AG08396 (cell line): ENCODE measurements at regions not wholly inside any gene's neighbourhood (a gene's known extent, or its start where the extent isn't known, plus 50 kb on each side); places are given as distances from the start of the nearest gene placed in this dataset.
A peak's percentile ranks its signal among the peaks of the same experiment; 100 is the strongest.

Experiments used
- DNase-seq: peaks from one replicate; pipeline ENCODE4 v3.0.0; 2012; ENCODE audit warnings: low spot score, mixed read lengths

DNA sequence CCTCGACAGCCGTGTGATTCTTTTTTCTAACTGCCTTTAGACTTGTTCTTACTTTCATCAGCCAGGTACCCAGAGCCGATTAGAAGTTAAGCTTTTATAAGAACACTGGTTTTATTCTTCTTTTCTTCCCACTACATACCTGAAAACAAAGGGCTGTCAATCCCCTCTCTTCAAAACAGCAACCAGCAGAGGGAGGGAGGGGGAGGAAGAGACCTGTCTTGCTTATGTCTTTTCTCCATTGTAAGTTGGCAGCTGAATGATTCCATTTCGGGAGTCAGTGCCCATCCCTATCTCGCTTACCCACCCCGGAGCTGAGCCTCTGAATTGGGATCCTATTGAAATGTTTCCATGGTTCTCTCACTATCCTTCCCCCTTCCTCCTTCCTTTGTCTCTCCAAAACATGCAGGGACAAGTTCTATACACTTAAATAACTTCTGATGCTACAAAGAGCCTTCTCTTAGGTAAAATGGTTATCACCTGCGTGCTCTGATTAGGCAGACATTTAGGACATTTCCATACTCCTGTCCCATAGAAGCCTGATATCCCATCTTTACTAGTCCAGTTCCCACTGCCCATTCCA lies 83.9 kb upstream of the WWC1 start:
- no peak for DNase-seq

DNA sequence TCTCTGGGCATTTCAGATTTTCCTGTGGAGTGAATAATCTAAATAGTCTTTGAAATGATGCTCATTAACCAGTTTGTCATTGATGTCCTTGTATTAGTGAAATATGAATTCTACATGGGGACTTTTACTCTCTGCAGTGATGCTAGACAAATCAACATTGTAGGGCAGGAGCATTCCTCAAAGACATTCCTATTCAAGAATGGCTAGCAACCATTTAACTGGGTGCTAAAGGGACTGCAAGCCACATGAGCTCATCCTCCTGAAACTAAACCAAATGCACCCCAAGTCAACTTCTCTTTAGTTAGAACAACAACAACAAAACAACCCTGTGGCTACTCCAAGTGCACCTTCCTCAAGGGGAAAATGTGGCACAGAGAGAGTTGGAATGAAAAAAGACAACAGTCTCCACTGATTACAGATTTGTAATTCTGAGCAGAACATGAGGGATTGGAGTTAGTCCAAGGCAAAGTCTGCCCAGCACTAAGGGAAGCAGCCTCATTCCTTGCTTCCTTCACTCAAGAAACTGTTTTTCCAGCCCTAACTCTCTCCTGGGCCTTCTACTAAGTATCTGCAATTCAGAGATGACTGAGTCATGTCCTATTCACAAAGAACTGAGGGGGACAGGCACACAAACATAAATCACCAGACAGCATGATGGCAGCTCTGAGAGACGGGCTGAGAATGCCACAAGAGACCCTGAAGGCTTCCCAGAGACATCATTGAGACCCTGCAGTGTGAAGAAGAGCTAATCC lies 82.0 kb upstream of the WWC1 start:
- no peak for DNase-seq

DNA sequence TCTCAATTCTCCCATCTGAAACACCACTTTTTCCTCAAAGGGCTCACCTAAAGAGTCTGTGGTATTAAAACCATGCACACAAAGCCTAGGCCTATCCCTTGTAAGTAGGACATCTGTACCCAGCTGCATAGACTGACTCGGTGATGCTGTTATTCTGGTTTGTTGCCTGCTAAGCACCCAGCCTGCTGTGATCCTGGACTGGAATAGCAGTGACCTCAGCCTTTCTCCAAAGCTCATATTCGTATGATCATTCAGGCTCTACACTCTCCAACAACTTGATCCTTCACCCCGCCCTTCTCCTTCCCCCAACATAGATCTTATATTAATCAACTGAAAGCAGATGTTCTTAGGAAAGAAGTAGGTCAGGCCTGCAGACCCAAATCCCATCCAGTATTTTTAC lies 81.4 kb upstream of the WWC1 start:
- DNase-seq: no peak

GRCh38 chr5:168211245-168211644 lies 80.2 kb upstream of the WWC1 start:
- DNase-seq: no peak

DNA sequence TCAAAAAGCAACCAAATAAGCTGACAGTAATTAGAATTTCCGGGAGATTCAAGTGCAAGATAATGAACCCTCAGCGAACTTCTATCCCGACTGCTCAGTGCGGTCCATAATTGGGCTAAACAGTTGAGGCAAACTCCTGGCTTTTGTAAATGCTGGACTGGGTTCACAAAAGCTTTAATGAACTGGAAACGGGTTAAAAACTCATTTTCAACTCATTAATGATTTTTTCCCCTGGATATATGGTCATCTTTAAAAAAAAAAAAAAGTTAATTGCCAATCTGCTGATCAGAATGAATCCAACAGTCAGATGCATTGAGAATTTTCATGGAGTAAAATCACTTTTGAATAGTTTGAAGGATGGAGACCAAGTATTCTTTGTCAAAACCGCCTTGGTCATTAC lies 79.5 kb upstream of the WWC1 start:
- no peak for DNase-seq

GRCh38 chr5:168214071-168214470 lies 77.4 kb upstream of the WWC1 start:
- DNase-seq: no peak

DNA sequence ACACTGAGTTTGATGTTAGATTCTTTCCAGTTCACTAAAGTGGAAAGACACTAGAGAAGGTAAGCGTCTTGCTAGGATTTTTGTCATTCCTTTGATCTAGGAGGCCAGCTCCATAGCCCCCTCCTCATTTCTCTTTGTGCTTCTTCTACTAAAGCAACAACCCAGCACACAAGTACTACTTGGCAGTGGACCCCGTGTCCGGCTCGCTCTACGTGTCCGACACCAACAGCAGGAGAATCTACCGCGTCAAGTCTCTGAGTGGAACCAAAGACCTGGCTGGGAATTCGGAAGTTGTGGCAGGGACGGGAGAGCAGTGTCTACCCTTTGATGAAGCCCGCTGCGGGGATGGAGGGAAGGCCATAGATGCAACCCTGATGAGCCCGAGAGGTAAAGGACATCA lies 76.6 kb upstream of the WWC1 start:
- DNase-seq: no peak

GRCh38 chr5:168215646-168216045 lies 75.8 kb upstream of the WWC1 start:
- no peak for DNase-seq

- no peak for DNase-seq
Observed at GRCh38 chr5:168216989-168217388, 74.5 kb upstream of the WWC1 start.

- no peak for DNase-seq
Observed at GRCh38 chr5:168217497-168217896, 73.9 kb upstream of the WWC1 start.

DNA sequence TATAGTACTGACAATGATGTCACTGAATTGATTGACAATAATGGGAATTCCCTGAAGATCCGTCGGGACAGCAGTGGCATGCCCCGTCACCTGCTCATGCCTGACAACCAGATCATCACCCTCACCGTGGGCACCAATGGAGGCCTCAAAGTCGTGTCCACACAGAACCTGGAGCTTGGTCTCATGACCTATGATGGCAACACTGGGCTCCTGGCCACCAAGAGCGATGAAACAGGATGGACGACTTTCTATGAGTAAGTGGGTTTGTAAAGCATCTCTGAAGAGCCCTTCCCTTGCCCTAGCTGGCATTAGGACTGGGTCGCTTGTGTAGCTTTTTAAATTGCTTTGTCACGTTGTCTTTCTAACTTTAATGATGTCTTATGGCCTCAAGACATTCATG lies 72.7 kb upstream of the WWC1 start:
- DNase-seq: no peak

DNA sequence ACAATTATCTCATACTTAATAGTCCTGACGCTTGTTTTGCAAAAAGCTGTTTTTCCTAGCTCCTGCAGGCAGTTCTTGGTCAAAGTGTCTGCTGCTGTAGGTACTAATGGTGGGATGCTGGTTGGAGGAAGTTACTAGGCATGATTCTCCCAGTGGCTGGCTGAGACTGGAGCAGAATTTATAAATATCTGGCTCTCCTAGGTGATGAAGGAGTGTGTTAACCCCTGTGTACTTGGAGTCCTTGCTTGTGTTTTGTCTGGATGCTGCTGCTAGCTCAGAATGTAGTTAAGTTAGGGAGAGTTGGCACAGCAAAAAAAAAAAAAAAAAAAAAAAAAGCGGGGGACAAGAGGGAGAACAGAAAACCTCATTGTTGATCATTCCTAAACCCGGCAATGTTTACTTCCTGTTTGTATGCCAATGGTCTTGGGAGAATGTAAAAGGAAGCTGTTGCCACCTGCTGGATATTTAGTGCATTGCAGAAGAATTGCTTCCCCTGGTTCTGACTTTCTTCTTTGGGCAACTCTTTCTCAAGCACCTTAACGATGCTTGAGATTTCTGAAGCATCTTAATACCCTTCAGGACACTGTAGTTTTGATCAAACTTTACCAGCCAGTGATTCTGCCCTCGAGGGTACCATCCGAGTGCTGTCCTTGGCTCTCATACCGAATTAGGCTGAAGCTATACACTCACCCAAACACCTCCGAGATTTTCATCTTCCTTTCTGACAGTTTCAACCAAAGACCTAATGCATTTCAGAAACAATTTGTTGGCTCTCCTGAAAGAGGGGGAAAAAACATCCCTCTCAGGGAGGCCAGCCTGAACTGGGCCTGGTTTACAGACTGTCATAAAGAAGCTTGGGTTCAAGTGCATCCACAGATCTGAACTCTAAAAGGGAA lies 71.7 kb upstream of the WWC1 start:
- DNase-seq: peak; percentile 73

DNA sequence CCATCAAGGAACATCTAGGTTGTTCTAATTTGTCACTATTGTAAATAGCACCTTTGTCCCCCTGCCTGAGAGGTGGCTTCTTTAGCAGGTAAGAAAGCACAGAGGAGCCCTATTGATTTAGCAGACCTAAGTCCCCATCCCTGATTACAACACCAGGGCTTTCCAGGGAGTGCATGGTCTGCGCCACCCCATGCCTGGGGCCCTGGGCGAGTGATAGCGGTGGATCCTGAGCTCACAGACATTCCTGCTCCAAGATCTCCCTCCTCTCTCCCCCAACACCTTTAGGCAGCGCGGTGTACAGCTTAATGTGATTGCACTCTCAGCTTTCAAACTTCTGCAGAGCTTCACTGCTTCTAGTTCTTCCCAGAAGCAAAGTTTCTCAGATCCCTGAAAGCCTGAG lies 67.4 kb upstream of the WWC1 start:
- DNase-seq: no peak

- no peak for DNase-seq
Observed at GRCh38 chr5:168226012-168226411, 65.4 kb upstream of the WWC1 start.

GRCh38 chr5:168227001-168227400 lies 64.4 kb upstream of the WWC1 start:
- no peak for DNase-seq

GRCh38 chr5:168227973-168228615 lies 63.4 kb upstream of the WWC1 start:
- no peak for DNase-seq

DNA sequence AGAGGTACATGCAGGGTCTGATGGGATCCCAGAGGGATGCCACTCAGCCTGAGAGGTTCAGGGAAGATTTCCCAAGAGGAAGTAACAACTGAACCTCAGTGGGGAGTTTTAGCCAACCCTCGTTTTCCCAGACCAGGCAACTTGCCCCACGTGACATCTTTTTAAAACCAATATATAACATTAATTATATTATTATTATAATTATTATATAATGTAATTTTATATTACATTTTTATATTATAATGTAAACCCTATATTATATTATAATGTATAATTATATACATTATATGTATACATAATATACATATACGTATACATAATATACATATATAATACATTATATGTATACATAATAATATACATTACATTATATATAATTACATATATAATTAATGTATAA lies 62.8 kb upstream of the WWC1 start:
- no peak for DNase-seq

DNA sequence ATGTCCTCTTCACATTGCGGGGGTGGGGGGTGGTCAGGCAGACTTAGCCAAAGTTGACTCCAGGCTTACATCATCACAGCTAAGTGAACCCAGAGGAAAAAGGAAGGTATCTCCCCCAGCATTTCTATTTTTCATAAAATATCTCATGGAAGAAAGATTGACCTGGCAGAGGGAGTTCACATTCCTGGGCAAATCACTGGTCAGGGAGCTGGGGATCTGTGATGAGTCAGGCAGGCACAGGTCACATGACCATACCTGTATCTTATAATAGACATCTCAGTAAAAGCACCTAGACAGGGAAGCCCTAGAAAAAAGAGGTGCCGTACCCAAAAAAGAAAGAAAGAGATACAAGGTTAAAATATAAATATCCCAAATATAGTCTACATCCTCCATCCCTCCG lies 57.3 kb upstream of the WWC1 start:
- no peak for DNase-seq

- DNase-seq: no peak
Observed at GRCh38 chr5:168238463-168238862, 53.0 kb upstream of the WWC1 start.

GRCh38 chr5:168239325-168239724 lies 52.1 kb upstream of the WWC1 start:
- DNase-seq: no peak
